HG03432 (cell line): ENCODE measurements at regions not wholly inside any gene's neighbourhood (a gene's known extent, or its start where the extent isn't known, plus 50 kb on each side); places are given as distances from the start of the nearest gene placed in this dataset.
"Not testable (repeated sequence)": the region's sequence is repeated elsewhere in the genome, so short reads cannot be mapped to it uniquely, and the experiment has no call there.

ENCODE experiments used
- ATAC-seq: cut with Tn5 transposase; IDR thresholded peaks from one replicate; pipeline ENCODE4 v1.9.1; 2021; ENCODE audit warnings: mild to moderate bottlenecking, moderate library complexity; ENCODE audit not compliant: unreplicated experiment

GRCh38 chr6:27807441-27808241 lies 104.6 kb downstream of the OR2B2 start:
- ATAC-seq: peak; percentile 68

GRCh38 chr6:27806981-27807440 lies 105.2 kb downstream of the OR2B2 start:
- ATAC-seq: no peak

- ATAC-seq: no peak
These were observed 106.8 kb downstream of the OR2B2 start for GRCh38 chr6:27805347-27805746.

- no peak for ATAC-seq
These were observed 107.3 kb downstream of the OR2B2 start for GRCh38 chr6:27804851-27805250.

GRCh38 chr6:27800731-27801373 lies 111.3 kb downstream of the OR2B2 start:
- no peak for ATAC-seq

GRCh38 chr6:27797960-27798359 lies 114.2 kb downstream of the OR2B2 start:
- ATAC-seq: no peak

- ATAC-seq: not testable (repeated sequence)
These were observed 115.3 kb downstream of the OR2B2 start for GRCh38 chr6:27796736-27797481.

GRCh38 chr6:27795697-27796494 lies 116.3 kb downstream of the OR2B2 start:
- ATAC-seq: peak; percentile 61

- ATAC-seq: no peak
These were observed 120.8 kb downstream of the OR2B2 start for GRCh38 chr6:27791182-27791943.

GRCh38 chr6:27788376-27788775 lies 123.8 kb downstream of the OR2B2 start:
- not testable (repeated sequence) for ATAC-seq

- ATAC-seq: no peak
These were observed 126.1 kb downstream of the OR2B2 start for GRCh38 chr6:27786048-27786447.

- no peak for ATAC-seq
These were observed 126.9 kb downstream of the OR2B2 start for GRCh38 chr6:27785294-27785693.

GRCh38 chr6:27782748-27783147 lies 129.4 kb downstream of the OR2B2 start:
- no peak for ATAC-seq

GRCh38 chr6:27778625-27779417 lies 133.4 kb downstream of the OR2B2 start:
- no peak for ATAC-seq

GRCh38 chr6:27777614-27778355 lies 134.4 kb downstream of the OR2B2 start:
- ATAC-seq: no peak

GRCh38 chr6:27777126-27777525 lies 135.1 kb downstream of the OR2B2 start:
- ATAC-seq: no peak

GRCh38 chr6:27776504-27776903 lies 135.7 kb downstream of the OR2B2 start:
- no peak for ATAC-seq

- ATAC-seq: no peak
These were observed 136.4 kb downstream of the OR2B2 start for GRCh38 chr6:27775796-27776184.
